ENCODE measurements at regions not wholly inside any gene's neighbourhood (a gene's known extent, or its start where the extent isn't known, plus 50 kb on each side); places are given as distances from the start of the nearest gene placed in this dataset.

- DNase-seq (no peak), ATAC-seq (no peak)
Measured at GRCh38 chr7:49255054-49255453, 330.7 kb downstream of the CDC14C start.

DNA sequence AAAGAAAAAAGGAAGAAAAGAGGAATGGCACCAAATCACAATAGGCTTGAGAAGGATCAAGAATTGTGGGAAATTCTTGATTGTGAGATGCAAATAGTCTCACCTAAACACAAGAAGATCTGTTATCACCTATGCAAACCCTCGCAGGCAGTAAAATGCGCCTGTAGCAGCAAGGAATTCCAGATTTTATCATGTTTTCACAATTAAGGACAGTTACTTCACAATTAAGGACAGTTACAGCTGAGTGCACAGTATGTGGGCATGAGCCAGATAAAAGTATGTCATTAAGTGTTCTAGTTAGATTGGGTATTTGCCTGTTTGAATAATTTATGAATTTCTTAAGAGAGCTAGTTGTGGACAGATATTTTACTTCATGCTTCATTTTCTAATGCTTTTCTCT is 336.2 kb downstream of the CDC14C start:
- ATAC-seq (no peak), DNase-seq (no peak)

DNA sequence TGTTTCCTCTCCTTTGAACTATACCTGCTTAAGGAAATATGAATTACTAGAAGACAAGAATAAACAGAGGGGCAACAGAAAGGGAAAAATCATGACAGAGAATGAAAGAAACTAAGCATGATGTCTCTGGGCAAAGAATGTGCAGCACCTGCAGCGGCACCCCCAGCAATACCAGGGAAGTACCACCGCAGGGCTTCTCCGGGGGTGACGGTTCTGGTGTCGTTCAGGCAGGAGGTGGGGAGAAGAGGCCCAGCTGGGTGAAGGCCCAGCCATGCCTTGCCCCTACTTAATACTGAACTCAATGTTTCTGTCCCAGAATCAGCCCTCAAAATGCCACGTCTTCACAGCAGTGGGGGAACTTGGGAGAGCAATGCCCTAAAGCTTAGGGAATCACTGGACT is 337.6 kb downstream of the CDC14C start:
- no peak for ATAC-seq
- no peak for DNase-seq

DNA sequence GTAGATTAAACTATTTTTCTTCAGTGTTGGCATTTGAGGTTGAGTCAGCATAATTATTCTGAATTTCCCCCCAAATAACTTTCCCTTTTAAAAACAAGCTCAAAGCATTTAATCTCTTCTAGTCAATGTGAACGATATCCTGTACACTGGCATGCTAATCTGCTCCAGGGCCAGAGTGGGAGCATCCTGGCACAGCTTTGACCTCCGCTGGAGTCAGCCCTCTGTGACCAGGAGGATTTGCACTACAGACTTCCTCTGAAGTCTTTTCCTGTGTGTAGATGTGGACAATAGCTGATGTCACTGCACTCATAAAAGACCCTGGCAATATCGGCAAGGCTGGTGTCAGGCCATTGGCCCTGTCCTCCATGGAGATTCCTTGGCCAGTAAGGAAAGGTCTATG is 340.2 kb downstream of the CDC14C start:
- no peak for DNase-seq
- no peak for ATAC-seq

GRCh38 chr7:49273897-49274296 is 349.6 kb downstream of the CDC14C start:
- no peak for DNase-seq
- no peak for ATAC-seq

DNA sequence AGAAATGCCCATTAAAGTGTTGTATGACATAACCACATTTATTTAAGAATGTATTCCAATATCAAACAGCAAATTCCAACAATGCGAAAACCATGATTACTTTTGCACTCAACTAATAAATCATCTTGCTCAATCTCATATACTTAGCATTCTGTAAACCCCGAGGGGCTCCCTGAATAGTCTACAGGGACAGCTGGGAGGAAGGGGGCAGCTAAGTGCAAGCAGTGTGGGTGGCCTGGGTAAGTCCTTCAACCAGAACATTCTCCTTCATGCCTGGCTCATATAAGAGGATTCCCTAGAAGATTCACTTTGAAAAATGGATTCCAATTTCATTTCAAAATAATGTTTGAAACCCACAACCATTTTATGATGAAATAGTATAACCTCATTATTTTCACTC is 355.5 kb downstream of the CDC14C start:
- ATAC-seq, result no peak
- no peak for DNase-seq

GRCh38 chr7:49287653-49288052 is 363.3 kb downstream of the CDC14C start:
- no peak for ATAC-seq
- no peak for DNase-seq

GRCh38 chr7:49294611-49295010 is 370.3 kb downstream of the CDC14C start:
- ATAC-seq (no peak), DNase-seq (no peak)

- DNase-seq, result no peak
Measured at GRCh38 chr7:49295146-49295545, 370.8 kb downstream of the CDC14C start.

GRCh38 chr7:49297958-49298357 is 373.6 kb downstream of the CDC14C start:
- ATAC-seq (no peak), DNase-seq (no peak)

More at GRCh38 chr7:49295146-49295545, 370.8 kb downstream of the CDC14C start:
- ATAC-seq, result no peak

DNA sequence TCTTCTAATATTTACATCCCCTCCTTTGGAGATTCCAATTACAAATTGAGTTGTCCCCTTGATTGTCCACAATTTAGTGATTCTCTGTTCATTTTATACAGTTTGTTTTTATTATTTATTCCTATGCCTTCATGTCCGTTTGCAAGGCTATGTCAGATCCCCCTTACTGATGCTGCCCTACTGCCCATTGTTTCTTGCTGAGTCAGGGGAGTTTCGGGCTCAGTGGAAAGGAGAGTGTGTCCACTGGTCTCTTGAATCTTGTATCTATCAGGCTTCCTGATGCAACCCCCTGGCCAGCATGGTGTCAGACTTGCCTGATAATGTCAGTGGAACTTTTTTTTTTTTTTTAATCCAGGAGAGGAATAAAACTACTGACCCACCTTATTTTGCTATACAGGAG is 384.4 kb downstream of the CDC14C start:
- DNase-seq (no peak), ATAC-seq (no peak)

DNA sequence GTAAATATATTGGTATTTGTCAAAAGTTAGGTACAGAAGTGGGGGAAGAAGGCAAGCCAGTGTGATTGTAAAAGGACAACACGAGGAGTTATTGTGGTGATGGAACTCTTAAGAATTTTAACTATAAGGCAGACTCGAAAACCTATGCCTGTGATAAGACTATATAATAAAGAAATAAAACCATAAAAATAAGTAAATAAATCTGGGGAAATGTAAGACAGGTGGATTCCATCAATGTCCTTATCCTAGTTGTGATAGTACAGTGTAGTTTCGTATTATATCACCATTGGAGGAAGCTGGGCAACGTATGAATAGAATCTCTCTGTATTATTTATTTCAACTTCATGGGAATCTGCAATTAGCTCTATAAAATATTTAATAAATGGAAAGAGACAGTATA is 395.7 kb downstream of the CDC14C start:
- no peak for DNase-seq
- no peak for ATAC-seq

DNA sequence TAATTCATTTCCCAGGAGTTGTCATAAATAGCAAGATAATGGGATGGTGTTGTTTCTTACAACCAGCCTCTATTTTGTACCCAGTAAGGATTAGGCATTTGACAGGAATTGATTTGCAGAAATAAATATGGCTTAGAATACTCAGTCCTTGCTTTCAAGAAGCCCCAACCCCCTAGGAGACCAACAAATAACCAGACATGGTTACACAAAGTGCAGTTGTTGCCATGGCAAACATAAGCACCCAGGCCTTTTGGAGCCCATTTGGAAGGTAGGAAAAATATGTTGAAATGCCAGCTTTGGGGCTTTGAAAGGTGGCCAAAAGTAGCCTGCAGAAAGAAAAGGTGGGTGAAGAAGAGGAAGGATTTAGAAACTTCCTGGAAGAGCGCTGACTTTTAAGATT is 397.5 kb downstream of the CDC14C start:
- ATAC-seq (no peak), DNase-seq (no peak)

GRCh38 chr7:49322476-49322875 is 398.1 kb downstream of the CDC14C start:
- no peak for DNase-seq
- ATAC-seq, result no peak

DNA sequence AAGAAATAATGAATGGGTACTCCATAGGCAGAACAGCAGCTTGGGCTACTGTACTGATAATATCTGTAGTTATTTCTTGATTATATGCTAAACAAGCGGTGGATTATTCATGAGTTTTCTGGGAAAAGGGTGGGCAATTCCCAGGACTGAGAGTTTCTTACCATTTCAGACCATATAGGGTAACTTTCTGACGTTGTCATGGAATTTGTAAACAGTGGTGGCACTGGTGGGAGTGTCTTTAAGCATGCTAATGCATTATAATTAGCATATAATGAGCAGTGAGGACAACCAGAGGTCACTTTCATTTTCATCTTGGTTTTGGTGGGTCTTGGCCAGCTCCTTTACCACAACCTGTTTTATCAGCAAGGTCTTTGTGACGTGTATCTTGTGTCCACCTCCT is 399.7 kb downstream of the CDC14C start:
- ATAC-seq (no peak), DNase-seq (no peak)

DNA sequence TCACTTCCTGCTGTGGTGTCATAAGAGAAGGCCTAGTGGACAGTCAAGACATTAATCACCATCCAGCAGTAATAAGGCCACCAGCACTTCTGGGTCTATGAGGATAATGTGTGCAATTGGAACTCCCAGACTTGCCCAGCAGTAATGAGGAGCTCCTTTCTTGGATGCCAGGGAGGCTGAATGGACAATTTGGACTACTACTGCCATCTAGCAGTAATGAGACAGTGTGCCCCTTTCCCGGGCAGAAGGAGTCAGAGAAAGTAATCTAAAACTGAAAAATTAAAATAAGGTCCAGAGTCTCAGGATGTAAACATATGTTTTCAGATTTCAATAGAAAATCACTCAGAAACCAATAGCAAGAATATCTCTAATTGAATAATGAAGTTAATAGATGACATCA is 400.4 kb downstream of the CDC14C start:
- ATAC-seq (no peak), DNase-seq (no peak)

DNA sequence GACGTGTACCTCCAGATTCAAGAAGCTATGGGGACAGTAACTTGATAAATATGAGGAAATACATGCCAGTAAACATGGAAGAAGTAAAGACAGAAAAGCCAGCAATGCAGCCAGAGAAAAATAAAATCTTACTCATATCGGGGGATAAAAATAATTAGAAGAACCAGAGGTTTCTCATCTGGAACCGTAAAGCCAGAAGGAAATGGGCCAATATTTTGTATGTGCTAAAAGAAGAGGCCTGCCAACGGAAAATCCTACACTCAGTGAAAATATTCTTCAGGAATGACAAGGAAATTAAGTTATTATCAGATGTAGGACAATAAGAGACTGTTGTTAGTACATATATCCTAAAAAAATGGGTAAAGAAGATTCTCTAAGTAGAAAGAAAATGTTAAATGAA is 401.2 kb downstream of the CDC14C start:
- ATAC-seq (no peak), DNase-seq (no peak)

DNA sequence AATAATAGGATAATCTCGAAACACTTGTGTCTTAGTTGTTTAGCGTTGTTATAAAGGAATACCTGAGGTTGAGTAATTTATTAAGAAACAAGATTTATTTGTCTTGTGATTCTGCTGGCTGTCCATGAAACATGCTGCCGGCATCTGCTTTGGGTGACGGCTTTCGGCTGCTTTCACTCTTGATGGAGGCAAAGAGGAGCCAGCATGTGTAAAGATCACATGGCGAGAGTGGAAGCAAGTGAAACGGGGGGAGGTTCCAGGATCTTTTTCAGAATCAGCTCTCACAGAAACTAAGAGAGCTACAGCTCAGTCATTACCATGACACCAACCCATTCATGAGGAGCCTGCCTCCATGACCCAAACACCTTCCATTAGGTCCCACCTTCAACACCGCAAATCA is 402.8 kb downstream of the CDC14C start:
- ATAC-seq, result no peak
- no peak for DNase-seq

DNA sequence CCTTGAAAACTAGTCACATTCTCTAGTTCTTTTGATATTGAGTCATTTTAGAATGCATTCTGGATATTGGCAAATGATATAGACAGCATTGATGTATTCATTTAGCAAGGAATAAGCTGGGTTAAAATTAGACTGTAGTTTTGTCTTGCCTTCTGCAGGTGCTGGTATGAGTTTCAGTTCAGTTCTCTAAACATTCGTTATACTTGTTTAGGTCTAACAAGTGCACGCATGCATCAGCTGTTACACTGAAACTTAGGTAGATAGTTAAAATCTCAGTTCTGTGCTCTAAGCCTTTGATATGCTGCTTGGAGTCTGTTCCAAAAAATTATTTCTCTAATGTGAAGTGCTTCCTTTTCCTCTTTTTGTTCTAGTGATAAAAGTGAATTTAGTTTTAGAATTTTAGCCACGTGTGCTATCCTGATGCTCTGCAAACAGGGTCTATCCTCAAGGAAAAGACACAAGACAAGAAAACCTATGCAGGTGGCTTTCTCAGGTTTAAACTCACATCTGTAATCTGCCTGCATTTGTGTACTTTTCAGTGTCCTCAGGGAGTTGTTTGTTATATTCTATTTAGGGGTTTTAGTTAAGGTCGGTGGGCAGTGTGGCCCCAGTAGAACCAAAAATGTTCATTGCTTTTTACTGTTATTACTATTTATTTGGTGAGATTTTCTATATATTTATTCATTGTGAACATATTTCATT is 409.0 kb downstream of the CDC14C start:
- ATAC-seq (no peak), DNase-seq (no peak)

GRCh38 chr7:49341849-49342248 is 417.5 kb downstream of the CDC14C start:
- no peak for ATAC-seq
- DNase-seq, result no peak

DNA sequence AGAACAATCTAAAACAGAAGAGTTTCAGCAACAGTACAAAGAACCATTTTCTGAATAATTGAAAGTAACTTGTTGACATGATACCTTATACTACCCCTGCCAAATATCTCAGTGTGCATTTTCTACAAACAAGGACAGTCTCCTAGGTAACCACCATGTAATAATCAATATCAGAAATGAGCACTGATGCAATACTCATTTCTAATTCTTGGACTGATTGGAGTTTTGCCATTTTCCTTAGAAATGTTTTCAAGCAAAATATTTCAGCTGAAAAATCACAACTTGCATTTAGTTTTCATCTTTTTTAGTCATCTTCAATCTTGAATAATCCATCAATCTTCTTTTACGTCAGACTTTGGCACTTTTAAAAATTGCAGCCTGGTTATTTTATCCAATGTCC is 420.2 kb downstream of the CDC14C start:
- ATAC-seq (no peak), DNase-seq (no peak)

GRCh38 chr7:49346195-49346899 is 422.0 kb downstream of the CDC14C start:
- no peak for ATAC-seq
- no peak for DNase-seq

DNA sequence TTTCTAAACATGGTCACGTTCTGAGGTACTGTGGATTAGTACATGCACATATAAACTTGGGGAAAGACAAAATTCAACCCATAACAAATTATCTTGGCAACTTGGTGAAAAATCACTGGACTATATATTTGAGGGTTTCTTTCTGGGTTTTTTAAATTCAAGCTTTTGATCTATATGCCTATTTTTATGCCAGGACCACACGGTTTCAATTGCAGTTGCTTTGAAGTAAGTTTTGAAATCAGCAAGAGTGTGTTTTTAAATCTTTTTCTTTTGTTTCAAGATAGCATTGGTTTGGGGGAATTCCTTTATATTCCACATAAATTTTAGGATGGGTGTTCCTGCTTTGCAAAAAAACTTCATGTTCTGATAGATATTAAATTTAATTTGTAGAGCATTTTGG is 406.4 kb upstream of the VWC2 start:
- ATAC-seq, result no peak
- no peak for DNase-seq

- no peak for ATAC-seq
- DNase-seq, result no peak
Measured at GRCh38 chr7:49371771-49372170, 401.7 kb upstream of the VWC2 start.
